Thyroid gland (tissue), 4 donors: ENCODE measurements at regions not wholly inside any gene's neighbourhood (a gene's known extent, or its start where the extent isn't known, plus 50 kb on each side); places are given as distances from the start of the nearest gene placed in this dataset.

Source experiments
- POLR2A ChIP-seq, 2 donors: fragments of 450-650 bp; IDR thresholded peaks; one replicate each; pipeline ENCODE4 v1.6.1; 2017; ENCODE audit warnings: antibody characterized with exemption in 2 of 2, mild to moderate bottlenecking in 2 of 2, moderate library complexity in 1 of 2
- TF ChIP-seq, protein P1 (sequence below), 6 experiments: fragments of 200-600 bp in 3 of 6; fragments of 450-650 bp in 3 of 6; sonication (generic) in 3 of 6; IDR thresholded peaks; one replicate each; pipeline ENCODE4 v1.5.1; 2016 to 2019; ENCODE audit warnings: antibody characterized with exemption in 6 of 6, mild to moderate bottlenecking in 2 of 6, inconsistent platforms in 1 of 6, moderate library complexity in 1 of 6

GRCh38 chr7:36045830-36046341 lies 107.2 kb upstream of the EEPD1 start:
- TF ChIP-seq, protein P1, sequence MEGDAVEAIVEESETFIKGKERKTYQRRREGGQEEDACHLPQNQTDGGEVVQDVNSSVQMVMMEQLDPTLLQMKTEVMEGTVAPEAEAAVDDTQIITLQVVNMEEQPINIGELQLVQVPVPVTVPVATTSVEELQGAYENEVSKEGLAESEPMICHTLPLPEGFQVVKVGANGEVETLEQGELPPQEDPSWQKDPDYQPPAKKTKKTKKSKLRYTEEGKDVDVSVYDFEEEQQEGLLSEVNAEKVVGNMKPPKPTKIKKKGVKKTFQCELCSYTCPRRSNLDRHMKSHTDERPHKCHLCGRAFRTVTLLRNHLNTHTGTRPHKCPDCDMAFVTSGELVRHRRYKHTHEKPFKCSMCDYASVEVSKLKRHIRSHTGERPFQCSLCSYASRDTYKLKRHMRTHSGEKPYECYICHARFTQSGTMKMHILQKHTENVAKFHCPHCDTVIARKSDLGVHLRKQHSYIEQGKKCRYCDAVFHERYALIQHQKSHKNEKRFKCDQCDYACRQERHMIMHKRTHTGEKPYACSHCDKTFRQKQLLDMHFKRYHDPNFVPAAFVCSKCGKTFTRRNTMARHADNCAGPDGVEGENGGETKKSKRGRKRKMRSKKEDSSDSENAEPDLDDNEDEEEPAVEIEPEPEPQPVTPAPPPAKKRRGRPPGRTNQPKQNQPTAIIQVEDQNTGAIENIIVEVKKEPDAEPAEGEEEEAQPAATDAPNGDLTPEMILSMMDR (IDR thresholded peaks at IDR 0.05), result no peak
- no peak for TF ChIP-seq POLR2A (IDR thresholded peaks at IDR 0.05)
